Body of pancreas (tissue), 4 donors: ENCODE measurements at regions not wholly inside any gene's neighbourhood (a gene's known extent, or its start where the extent isn't known, plus 50 kb on each side); places are given as distances from the start of the nearest gene placed in this dataset.

ENCODE experiments used
- ATAC-seq: fragments of 150-250 bp; one replicate; pipeline ENCODE4 v1.9.1; 2016
- DNase-seq, 4 donors: peaks; one replicate each; pipeline ENCODE4 v3.0.0-alpha.2; 2019
- H3K27ac ChIP-seq, 4 donors: fragments of 200-600 bp; sonication (generic); 1 replicate in 3 of 4; 2 replicates in 1 of 4; pipeline versions ENCODE4 v1.5.1 to v1.6.1; 2016 to 2019; ENCODE audit warnings: mild to moderate bottlenecking in 1 of 4, mixed read lengths in 1 of 4, moderate library complexity in 1 of 4
- H3K27me3 ChIP-seq, 2 donors: fragments of 200-600 bp; sonication (generic); one replicate each; pipeline ENCODE4 v1.6.0; 2016; ENCODE audit warnings: mild to moderate bottlenecking in 1 of 2
- H3K36me3 ChIP-seq, 2 donors: fragments of 200-600 bp; sonication (generic); replicated peaks in 1 of 2; 2 replicates each; pipeline ENCODE4 v1.5.1; 2016; ENCODE audit warnings: low read depth in 2 of 2; ENCODE audit not compliant: insufficient read depth in 1 of 2
- H3K4me1 ChIP-seq: fragments of 200-600 bp; sonication (generic); one replicate; pipeline ENCODE4 v1.6.0; 2016
- H3K4me3 ChIP-seq, 2 donors: fragments of 200-600 bp; sonication (generic); 1 replicate in 1 of 2; 2 replicates in 1 of 2; pipeline ENCODE4 v1.5.1; 2016 to 2019
- H3K9me3 ChIP-seq, 3 donors: fragments of 200-600 bp; sonication (generic); 1 replicate in 2 of 3; 2 replicates in 1 of 3; pipeline ENCODE4 v1.5.1; 2016
- POLR2A ChIP-seq, 3 donors: fragments of 450-650 bp; IDR thresholded peaks; one replicate each; pipeline ENCODE4 v1.6.1; 2016; ENCODE audit warnings: antibody characterized with exemption in 3 of 3, mild to moderate bottlenecking in 2 of 3
- WGBS, 2 donors: methylation state at CpG; one replicate each; pipeline ENCODE4 v1.1.5; 2017; 5-methylcytosine and 5-hydroxymethylcytosine counted together
- intact Hi-C: fragments of 100-400 bp; cut with DNase I; formaldehyde crosslinking; loops from one replicate; pipeline ENCODE4 v1.15.1; 2023
- TF ChIP-seq, protein P1 (sequence below), 7 experiments: fragments of 450-650 bp in 4 of 7; fragments of 200-600 bp in 3 of 7; sonication (generic) in 3 of 7; IDR thresholded peaks; one replicate each; pipeline ENCODE4 v1.5.1; 2016 to 2019; ENCODE audit warnings: antibody characterized with exemption in 7 of 7

GRCh38 chr17:63139356-63139755, 173.3 kb downstream of the TANC2 start:
- 86 to 92% methylated on average over 3 of the region's 3 CpGs for WGBS, 2 donors
- no peak for DNase-seq
- TF ChIP-seq POLR2A (IDR thresholded peaks at IDR 0.05), result no peak
- TF ChIP-seq, protein P1, sequence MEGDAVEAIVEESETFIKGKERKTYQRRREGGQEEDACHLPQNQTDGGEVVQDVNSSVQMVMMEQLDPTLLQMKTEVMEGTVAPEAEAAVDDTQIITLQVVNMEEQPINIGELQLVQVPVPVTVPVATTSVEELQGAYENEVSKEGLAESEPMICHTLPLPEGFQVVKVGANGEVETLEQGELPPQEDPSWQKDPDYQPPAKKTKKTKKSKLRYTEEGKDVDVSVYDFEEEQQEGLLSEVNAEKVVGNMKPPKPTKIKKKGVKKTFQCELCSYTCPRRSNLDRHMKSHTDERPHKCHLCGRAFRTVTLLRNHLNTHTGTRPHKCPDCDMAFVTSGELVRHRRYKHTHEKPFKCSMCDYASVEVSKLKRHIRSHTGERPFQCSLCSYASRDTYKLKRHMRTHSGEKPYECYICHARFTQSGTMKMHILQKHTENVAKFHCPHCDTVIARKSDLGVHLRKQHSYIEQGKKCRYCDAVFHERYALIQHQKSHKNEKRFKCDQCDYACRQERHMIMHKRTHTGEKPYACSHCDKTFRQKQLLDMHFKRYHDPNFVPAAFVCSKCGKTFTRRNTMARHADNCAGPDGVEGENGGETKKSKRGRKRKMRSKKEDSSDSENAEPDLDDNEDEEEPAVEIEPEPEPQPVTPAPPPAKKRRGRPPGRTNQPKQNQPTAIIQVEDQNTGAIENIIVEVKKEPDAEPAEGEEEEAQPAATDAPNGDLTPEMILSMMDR (IDR thresholded peaks at IDR 0.05), result no peak
- Histone ChIP-seq H3K4me3 (no peak overlapping the region), H3K4me1 (no peaks in the 10 kb centered on the region), H3K36me3 (no peaks in the 10 kb centered on the region), H3K27me3 (no peaks in the 10 kb centered on the region), H3K9me3 (no peaks in the 10 kb centered on the region), H3K27ac (no peak overlapping the region)
- intact Hi-C loops, result no loop called here
- no peak for ATAC-seq

DNA sequence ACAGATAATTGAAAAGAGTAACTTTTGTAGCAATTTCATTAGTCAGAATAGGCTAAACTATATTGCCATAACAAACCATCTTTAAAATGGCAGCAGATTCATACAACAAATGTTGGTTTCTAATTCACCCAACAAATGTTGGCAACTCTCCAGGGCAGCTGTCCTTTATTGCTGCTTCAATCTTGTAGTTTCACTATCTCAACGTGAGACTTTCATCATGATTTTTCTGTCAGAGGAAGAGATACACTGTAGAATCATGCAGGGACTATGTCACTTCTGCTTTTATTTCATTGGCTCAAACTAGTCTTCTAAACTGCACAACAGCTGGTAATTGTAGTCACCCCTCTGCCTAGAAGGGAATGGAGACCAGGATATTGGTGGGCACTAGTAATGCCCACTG, 174.2 kb downstream of the TANC2 start:
- Histone ChIP-seq H3K27ac (no peak overlapping the region), H3K9me3 (no peaks in the 10 kb centered on the region), H3K4me1 (no peaks in the 10 kb centered on the region), H3K36me3 (no peaks in the 10 kb centered on the region), H3K27me3 (no peaks in the 10 kb centered on the region), H3K4me3 (no peak overlapping the region)
- no peak for TF ChIP-seq POLR2A (IDR thresholded peaks at IDR 0.05)
- TF ChIP-seq, protein P1 (IDR thresholded peaks at IDR 0.05), result no peak
- DNase-seq (peak in 3 of 4 donors; percentile 10 to 33 (median 12)), ATAC-seq (no peak)
- 23 to 43% methylated on average over 1 of the region's 1 CpG for WGBS, 2 donors
- intact Hi-C loops, result no loop called here

DNA sequence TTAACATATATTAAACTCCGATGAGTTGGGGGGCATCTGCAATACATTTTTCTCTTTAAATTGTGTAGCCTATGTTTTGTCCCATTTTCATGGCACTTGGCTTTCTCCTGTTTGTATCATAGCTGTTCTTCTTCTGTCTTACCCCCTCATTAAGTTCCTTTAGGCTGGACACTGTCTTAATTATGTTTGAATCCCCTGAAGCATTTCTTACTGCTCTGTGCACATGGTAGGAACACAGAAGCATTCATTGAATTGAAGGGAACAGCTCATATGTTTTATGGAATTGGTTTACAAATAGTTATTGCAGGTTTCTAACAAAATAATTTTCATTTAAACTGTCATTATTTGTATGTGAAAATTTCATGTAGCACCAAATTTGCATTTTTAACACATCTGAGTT, 176.8 kb downstream of the TANC2 start:
- no peak overlapping the region for H3K4me3 ChIP-seq
- no peak for TF ChIP-seq POLR2A (IDR thresholded peaks at IDR 0.05)
- TF ChIP-seq, protein P1 (IDR thresholded peaks at IDR 0.05), result no peak
- ATAC-seq (no peak), DNase-seq (no peak)
- H3K36me3 ChIP-seq, result no peaks in the 10 kb centered on the region
- WGBS, 2 donors, result 96 to 97% methylated on average over 1 of the region's 1 CpG
- intact Hi-C loops, result no loop called here
- H3K27ac ChIP-seq, result no peak overlapping the region
- no peaks in the 10 kb centered on the region for H3K27me3 ChIP-seq
- H3K4me1 ChIP-seq, result no peaks in the 10 kb centered on the region
- no peaks in the 10 kb centered on the region for H3K9me3 ChIP-seq

DNA sequence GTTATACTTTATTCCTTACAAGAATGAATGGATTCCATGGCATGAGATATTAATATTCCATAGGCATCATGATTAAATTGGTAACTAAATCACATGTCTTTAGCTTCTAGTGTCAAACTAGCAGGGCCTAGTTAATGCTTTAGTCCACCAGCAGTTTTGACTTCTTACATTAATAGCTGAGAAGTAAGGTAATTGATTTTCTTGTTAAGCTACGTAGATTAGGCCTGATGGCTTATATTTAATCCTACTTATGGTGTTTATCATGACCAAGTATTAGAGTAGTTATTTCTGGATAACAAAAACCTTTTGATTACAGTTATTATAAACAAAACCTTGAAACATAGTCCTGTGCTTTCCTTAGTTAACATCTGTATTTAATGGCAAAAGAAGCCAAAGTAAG, 184.5 kb downstream of the TANC2 start:
- H3K27me3 ChIP-seq, result no peaks in the 10 kb centered on the region
- no peaks in the 10 kb centered on the region for H3K9me3 ChIP-seq
- 69 to 83% methylated on average over 1 of the region's 1 CpG for WGBS, 2 donors
- H3K4me3 ChIP-seq, result no peak overlapping the region
- no peaks in the 10 kb centered on the region for H3K36me3 ChIP-seq
- intact Hi-C loops, result no loop called here
- no peaks in the 10 kb centered on the region for H3K4me1 ChIP-seq
- DNase-seq, result no peak
- TF ChIP-seq, protein P1 (IDR thresholded peaks at IDR 0.05), result no peak
- TF ChIP-seq POLR2A (IDR thresholded peaks at IDR 0.05), result no peak
- no peak for ATAC-seq
- no peak overlapping the region for H3K27ac ChIP-seq

- H3K9me3 ChIP-seq, result no peaks in the 10 kb centered on the region
- WGBS, 2 donors, result 74 to 85% methylated on average over 4 of the region's 4 CpGs
These were observed 185.0 kb downstream of the TANC2 start for GRCh38 chr17:63150994-63151464.

More at GRCh38 chr17:63150994-63151464, 185.0 kb downstream of the TANC2 start:
- TF ChIP-seq, protein P1 (IDR thresholded peaks at IDR 0.05), result no peak
- TF ChIP-seq POLR2A (IDR thresholded peaks at IDR 0.05), result no peak
- Histone ChIP-seq H3K36me3 (no peaks in the 10 kb centered on the region), H3K4me1 (no peaks in the 10 kb centered on the region), H3K27ac (no peak overlapping the region), H3K4me3 (no peak overlapping the region), H3K27me3 (no peaks in the 10 kb centered on the region)
- ATAC-seq (no peak), DNase-seq (no peak)
- intact Hi-C loops, result no loop called here
